Stomach (tissue), 4 donors: ENCODE measurements at regions not wholly inside any gene's neighbourhood (a gene's known extent, or its start where the extent isn't known, plus 50 kb on each side); places are given as distances from the start of the nearest gene placed in this dataset.

ENCODE experiments used
- CTCF ChIP-seq, 7 experiments: fragments of 450-650 bp in 4 of 7; fragments of 200-600 bp in 3 of 7; sonication (generic) in 3 of 7; IDR thresholded peaks; one replicate each; pipeline ENCODE4 v1.5.1; 2016 to 2019; ENCODE audit warnings: antibody characterized with exemption in 7 of 7, control low read depth in 2 of 7, mild to moderate bottlenecking in 1 of 7
- EP300 ChIP-seq: sonication (generic); formaldehyde crosslinking; IDR thresholded peaks from one replicate; pipeline ENCODE4 v1.6.1; 2017; ENCODE audit warnings: antibody characterized with exemption
- POLR2A ChIP-seq, 4 donors: fragments of 450-650 bp; IDR thresholded peaks; one replicate each; pipeline ENCODE4 v1.6.1; 2016; ENCODE audit warnings: antibody characterized with exemption in 4 of 4, control low read depth in 2 of 4, mild to moderate bottlenecking in 1 of 4, moderate library complexity in 1 of 4
- POLR2AphosphoS5 ChIP-seq, 3 donors: sonication (generic); formaldehyde crosslinking; IDR thresholded peaks; one replicate each; pipeline ENCODE4 v1.6.1; 2016; ENCODE audit warnings: antibody characterized with exemption in 3 of 3

GRCh38 chr2:129334128-129334527, 645.3 kb upstream of the RAB6C start:
- TF ChIP-seq CTCF (IDR thresholded peaks at IDR 0.05) (no peak), POLR2A (IDR thresholded peaks at IDR 0.05) (no peak), POLR2AphosphoS5 (IDR thresholded peaks at IDR 0.05) (no peak), EP300 (no peak)
